Esophagus muscularis mucosa (tissue), 3 donors: ENCODE measurements at regions not wholly inside any gene's neighbourhood (a gene's known extent, or its start where the extent isn't known, plus 50 kb on each side); places are given as distances from the start of the nearest gene placed in this dataset.

ENCODE experiments used
- POLR2AphosphoS5 ChIP-seq, 2 donors: sonication (generic); formaldehyde crosslinking; IDR thresholded peaks; one replicate each; pipeline ENCODE4 v1.6.1; 2017; ENCODE audit warnings: antibody characterized with exemption in 2 of 2
- TF ChIP-seq, protein P1 (sequence below), 3 experiments: fragments of 200-600 bp in 2 of 3; fragments of 450-650 bp in 1 of 3; sonication (generic) in 2 of 3; IDR thresholded peaks; one replicate each; pipeline ENCODE4 v1.5.1; 2017 to 2019; ENCODE audit warnings: antibody characterized with exemption in 3 of 3, mild to moderate bottlenecking in 2 of 3, moderate library complexity in 1 of 3

DNA sequence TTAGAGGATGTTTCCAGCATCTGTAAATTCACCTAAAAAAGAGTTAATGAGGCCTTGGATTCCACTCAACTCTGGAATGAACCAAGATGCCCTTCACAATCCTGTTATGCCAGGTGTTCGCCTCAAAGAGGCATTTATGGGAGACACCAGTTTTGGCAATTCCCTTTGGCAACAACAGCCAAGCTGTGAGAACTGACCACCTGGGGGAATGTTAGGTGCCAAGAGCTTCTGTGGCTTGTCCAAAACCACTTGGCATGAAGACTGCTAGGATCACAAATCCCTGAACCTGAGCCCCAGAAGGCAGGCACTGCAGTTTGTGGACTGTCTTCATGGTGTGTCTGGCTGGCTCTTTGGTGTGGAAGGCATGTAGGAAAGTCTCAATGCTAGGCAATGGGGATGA lies 164.4 kb upstream of the BDNF start:
- TF ChIP-seq, protein P1, sequence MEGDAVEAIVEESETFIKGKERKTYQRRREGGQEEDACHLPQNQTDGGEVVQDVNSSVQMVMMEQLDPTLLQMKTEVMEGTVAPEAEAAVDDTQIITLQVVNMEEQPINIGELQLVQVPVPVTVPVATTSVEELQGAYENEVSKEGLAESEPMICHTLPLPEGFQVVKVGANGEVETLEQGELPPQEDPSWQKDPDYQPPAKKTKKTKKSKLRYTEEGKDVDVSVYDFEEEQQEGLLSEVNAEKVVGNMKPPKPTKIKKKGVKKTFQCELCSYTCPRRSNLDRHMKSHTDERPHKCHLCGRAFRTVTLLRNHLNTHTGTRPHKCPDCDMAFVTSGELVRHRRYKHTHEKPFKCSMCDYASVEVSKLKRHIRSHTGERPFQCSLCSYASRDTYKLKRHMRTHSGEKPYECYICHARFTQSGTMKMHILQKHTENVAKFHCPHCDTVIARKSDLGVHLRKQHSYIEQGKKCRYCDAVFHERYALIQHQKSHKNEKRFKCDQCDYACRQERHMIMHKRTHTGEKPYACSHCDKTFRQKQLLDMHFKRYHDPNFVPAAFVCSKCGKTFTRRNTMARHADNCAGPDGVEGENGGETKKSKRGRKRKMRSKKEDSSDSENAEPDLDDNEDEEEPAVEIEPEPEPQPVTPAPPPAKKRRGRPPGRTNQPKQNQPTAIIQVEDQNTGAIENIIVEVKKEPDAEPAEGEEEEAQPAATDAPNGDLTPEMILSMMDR (IDR thresholded peaks at IDR 0.05), result no peak
- TF ChIP-seq POLR2AphosphoS5 (IDR thresholded peaks at IDR 0.05), result no peak
